Left renal pelvis (tissue), 4 donors: ENCODE measurements at regions not wholly inside any gene's neighbourhood (a gene's known extent, or its start where the extent isn't known, plus 50 kb on each side); places are given as distances from the start of the nearest gene placed in this dataset.
"Not testable (repeated sequence)": the region's sequence is repeated elsewhere in the genome, so short reads cannot be mapped to it uniquely, and the experiment has no call there.

Experiments
- DNase-seq, 4 donors: peaks; one replicate each; pipeline ENCODE4 v3.0.0-alpha.2; 2013; ENCODE audit warnings: low read depth in 4 of 4, low spot score in 3 of 4

DNA sequence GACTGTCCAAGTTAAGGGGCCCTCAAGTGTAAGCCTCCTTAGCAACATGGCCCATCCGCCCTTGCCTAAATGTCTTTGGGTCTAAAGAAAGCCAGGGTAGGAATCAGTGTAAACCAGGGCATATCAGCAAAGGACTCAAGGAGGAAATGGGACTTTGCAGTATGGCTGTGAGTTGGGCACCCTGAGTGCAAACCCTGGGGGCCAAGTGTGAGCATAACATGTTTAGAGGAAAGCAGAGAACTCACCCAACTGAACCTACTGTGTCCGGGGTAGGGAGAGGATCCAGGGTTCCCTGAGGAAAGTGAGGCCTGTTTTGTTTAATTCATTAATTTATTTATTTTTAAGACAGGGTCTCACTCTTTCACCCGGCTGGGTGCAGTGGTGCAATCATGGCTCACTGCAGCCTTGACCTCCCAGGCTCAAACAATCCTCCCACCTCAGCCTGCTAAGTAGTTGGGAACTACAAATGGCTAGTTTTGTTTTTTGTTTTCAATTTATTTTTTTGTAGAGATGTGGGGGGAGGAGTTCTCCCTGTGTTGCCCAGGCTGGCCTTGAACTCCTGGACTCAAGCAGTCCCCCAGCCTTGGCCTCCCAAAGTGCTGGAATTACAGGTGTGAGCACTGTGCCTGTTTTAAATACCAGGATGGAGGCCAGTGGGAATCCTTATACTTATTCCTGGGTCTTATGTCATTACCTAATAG lies 51.0 kb upstream of the ACTR3 start:
- DNase-seq = no peak

DNA sequence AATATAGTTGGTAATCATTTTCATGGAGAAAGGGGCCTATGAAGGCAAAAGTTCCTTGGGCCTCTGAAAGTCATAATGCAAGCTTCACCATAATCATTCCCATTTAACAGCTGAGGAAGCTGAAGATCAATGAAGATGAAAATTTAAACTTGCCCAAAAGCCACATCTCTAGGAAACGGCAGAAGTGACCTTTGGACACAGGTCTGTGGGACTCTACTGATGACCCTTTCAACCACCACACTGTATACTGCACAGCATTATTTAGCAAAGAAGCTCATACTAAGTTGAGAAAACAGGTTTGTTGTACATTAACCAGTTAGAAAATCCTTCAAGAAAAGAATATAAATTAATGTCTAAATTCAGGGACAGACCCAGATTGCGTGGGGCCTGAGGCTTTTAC lies 51.6 kb upstream of the ACTR3 start:
- no peak for DNase-seq

DNA sequence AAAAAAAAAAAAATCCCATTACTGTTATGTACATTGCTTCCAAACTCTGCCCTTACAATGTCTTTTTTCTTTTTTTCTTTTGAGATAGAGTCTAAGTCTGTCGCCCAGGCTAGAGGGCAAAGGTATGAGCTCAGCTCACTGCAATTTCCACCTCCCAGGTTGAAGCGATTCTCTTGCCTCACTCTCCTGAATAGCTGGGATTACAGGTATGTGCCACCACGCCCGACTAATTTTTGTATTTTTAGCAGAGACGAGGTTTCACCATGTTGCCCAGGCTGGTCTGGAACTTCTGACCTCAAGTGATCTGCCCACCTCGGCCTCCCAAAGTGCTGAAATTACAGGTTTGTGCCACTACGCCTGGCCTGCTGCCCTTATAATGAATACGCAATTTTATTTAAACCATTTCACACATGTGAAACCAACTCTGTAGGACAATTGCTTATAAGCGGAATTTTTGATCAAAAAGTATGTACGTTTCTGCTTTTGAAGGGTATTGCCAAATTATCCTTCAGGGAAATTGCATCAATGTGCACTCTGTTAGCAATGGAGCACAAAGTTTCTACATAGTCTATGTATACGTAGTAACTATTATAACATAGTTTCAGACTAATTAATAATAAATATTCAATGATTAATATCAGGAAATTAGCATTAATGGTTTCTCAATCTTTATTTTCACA lies 55.7 kb upstream of the ACTR3 start:
- no peak for DNase-seq

DNA sequence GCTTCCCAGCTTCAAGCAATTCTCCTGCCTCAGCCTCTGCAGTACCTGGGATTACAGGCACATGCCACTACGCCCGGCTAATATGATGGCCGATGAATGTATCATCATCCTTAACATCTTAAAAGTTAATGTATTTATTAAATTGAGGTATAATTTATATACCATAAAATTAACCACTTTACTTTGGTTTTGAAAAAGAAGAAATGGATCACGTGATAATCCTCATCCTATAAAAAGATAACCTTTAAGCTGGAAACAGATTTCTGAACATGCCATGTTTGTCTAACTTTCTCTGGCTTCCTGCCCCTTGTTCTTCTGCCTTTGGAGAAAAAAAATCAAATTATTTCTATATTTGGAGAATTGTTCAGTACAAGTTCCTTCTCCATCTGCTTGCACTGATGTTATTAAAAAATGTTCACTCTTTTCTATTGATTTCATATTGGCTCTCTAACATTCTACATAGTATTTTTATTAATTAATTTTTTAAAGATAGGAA lies 57.0 kb upstream of the ACTR3 start:
- DNase-seq = no peak

DNA sequence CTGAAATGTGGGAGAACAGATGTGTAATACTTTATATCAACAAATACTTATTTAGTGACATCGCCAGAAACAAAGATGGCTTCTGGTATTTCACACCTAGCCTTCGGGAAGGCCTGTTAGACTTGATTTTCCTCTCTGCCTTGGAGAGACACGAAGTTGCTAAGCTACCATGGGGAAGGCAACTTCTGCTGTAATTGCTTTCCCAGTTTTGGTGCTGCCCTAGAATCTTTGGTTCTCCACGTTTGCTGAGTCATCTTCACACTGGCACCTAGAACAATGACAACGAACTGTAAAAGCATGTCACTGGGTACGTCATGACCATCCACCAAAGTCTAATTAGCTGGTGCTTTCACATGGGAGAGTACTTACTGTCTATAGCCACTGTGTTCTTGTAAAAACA lies 58.7 kb upstream of the ACTR3 start:
- no peak for DNase-seq

DNA sequence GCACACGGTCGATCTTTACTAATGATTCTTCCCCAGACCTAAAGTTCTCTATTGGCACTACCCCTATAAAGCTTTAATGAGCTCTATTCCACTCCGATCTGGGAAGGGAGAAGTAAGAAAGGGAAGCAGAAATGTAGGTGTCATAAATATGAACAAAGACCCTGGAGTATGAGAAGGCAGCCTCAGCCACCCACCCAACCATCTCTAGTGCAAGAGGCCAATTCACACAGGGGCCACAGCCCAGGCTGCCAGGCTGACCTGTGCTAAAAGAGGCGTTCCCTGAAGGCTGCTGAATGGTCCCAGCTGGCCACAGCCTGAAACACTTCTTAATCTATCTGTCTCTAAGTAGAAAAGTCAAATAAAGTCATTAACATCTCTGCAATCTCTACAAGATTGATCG lies 60.1 kb upstream of the ACTR3 start:
- DNase-seq = no peak

DNA sequence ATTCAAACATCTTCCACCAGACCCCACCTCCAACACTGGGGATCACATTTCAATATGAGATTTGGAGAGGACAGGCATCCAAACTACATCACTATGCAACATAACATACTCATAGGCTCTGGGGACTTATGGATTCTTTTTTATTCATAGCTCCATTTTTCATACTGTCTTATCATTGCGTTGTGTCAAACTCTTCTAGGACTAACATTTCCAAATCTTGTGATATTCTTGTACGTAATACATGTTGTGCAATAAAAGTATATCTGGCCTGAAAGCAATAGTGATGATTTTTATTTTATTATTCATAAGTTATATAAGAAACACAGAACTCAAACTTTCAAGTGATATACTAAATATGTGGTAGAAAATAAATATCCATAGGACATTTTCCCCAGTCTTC lies 60.6 kb upstream of the ACTR3 start:
- no peak for DNase-seq

DNA sequence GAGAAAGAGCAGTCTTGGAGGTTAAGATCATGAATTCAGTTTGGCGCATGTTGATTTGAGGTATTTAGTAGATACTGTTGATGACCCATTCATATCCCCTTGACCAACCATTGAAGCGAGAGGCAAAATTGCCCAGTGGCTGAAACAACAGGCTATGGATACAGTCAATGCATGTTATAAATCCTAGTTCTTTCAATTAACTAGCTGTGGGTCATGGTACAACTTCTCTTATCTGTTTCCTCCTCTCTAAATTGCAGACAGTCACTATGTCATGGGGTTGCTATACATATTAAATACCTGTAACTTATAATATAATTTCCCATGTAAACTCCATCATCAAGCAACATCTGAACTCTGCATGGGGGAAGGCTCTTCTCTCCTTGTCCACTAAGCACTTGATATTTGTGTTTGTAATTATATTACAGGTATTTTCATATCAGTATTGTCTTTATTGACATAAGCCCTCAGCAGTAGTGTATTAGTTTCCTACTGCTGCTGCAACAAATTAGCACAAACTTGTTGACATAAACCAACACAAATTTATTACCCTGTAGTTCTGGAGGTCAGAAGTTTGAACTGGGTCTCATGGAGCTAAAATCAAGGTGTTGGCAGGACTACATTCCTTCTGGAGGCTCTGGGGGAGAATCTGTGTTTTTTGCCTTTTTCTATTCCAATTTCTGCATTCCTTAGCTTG lies 61.7 kb upstream of the ACTR3 start:
- DNase-seq = no peak

DNA sequence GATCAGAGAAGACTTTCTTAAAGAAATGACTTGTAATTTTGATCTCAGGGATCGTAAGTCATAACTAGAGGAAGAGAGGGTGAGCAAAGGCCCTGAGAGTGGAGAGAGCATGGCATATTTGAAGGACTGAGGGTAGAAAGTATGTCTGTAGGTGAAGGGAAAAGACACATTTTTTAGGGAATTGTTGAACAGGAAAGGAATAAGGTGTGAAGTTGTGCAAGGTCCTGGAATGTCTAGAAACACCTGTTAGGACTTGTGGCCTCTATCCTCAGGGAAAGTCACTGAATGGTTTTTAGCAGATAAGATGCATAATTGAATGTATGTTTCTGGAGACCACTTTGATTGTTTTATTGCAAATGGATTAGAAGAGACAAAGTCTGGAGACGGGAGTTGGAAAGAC lies 62.5 kb upstream of the ACTR3 start:
- no peak for DNase-seq

DNA sequence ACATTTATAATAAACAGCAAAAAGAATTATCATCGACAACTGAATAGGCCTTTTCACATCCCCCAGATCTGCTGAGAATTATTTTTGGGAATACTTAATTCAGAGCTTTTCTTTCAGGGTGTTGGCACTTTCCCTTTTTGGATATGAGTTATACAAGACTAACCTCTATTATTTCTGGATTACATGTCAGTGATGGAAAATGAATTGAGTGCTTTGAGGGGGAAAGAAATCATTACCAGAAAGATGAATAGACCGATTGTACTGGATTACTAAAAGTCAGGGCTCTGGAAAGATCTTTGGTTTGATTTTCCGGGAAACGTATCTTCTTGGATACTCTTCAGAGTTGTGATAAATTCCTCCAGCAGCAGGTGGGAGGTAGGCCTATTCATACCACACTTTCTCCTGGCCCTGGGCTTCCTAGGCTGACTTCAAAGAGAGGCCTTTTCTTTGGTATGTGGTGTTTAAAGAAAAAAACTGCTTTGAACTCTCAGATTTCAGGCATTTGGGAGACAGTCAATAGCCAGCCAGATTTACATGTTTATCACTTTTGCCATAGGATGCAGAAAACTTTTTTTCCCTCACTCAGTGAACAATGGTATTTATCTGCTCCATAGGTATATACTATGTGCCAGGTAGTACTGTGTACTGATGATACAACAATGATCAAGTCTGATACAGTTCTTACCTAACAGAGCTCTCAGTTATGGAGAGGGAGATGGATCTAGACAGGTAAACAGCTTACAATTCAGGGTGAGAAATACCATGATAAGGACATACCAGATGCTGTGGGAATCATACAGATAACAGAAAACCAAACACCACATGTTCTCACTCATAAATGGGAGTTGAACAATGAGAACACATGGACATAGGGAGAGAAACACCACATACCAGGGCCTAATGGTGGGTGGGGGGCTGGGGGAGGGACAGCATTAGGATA lies 63.3 kb upstream of the ACTR3 start:
- DNase-seq = no peak

DNA sequence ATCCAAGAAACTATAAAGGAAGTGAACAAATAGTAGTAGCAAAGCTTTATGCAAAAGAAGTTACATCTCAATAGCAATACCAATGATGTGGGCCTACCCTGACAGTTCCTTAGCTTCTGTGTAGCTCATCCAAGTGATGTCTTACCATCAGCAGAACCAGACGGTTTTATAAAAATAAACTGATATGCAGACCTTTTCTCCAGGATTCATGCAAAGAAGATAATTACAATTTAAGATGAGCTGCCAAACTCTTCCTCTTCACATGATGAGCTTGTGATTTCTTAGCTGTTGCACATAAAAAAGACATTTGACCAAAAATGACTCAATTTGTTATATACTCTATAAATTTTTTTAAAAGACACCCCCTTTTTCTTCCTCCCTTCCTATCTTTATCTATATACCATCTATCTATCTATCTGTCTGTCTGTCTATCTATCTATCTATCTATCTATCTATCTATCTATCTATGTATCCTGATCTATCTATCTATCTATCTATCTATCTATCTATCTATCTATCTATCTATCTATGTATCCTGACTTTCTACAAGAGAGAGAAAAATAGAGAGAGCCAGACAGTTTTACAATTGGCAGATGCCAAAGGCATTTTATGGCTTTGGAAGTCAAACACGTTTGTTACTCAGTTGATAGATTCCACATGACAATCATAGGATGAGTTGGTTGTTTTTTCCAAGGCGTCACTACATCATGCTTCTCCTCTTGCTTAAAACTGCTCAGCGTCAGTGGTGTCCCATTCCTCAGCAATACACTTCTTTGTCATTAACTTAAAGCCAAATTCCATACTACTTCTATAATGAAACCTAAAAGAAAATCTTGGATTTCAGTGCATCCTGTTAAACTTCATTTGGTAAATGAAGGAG lies 65.9 kb upstream of the ACTR3 start:
- no peak for DNase-seq

DNA sequence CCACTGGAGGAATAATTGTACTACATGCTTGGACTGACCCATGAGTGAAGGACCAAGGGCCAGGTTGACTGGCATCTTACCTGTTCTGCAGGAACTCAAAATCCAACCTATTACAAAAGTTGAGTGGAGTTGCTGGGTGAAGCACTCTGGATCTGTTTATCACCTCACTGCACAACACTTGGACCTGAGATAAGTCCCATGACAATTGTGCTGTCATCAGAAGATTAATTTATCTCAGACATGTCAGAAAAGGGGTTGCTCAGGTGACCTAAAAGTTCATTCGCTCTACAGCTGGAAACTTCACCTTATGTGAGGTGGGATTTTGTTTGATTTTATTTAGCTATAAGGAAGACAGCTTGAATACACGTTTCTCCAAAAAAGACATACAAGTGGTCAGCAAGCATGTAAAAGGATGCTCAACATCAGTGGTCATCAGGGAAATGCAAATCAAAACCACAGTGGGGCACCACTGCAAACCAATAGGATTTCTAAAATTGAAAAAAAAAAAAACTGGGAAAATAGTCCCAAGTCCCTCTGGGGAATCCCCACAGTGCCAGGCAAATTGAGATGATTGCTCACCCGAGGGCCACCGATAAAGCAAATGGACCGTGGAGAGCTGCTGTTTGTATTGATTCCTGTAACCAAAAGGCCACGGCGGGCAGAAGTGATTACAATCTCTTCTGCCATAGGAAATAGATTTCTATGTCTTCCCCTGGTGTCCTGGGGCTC lies 65.8 kb upstream of the SLC35F5 start:
- DNase-seq = no peak

DNA sequence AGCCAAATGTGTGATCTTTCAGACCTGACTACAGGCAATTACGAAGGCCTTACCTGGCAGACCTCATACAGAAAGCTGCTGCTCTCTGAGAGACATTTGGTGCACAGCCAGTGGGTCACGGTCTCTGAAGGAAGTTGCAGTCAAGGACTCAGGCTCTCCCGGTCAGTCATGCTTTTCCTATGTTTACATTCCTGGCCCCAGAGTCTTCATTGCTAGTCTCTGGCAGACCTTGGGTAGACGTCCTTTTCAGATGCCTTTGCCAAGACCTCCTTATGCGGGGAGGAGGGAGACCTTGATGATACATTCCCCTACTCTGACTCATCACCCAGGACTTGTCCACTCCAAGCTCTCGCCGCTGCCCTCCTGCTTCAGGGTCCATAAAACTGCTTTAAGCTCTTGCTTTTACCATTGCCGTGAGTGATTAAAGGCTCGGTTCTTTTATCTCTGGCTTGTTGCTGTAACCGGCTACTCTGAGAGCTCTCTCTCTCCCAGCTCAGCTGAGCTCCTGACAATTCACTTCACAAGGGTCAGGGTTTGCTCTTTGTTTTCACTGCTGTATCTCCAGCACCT lies 62.0 kb upstream of the SLC35F5 start:
- peak; percentile 26 to 48 (median 37) for DNase-seq

DNA sequence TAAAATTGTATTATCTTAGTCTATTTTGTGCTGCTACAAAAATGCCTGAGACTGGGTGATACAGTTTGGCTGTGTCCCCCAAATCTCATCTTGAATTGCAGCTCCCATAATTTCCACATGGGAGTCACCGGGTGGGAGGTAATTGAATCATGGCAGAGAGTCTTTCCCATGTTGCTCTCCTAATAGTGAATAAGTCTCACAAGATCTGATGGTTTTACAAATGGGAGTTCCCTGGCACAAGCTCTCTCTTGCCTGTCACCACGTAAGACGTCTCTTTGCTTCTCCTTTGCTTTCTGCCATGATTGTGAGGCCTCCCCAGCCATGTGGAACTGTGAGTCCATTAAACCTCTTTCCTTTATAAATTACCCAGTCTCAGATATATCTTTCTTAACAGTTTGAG lies 57.0 kb upstream of the SLC35F5 start:
- DNase-seq = not testable (repeated sequence)

DNA sequence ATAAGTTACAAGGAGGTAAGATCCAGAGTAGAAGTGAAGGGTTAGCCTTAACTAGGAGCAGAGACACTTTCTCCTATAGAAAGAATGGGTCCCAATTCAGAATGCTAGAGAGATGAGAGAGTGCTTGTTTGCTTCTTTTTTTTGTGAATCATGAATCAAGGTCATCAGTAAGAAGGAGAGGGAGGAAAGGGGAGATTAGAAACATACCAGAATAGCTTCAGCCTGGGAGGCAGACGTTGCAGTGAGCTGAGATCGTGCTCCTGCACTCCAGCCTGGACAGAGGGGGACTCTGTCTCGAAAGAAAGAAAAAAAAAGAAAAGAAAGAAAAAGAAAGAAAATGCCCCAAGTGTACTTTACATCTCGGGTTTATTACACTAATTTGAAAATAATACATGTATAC lies 55.8 kb upstream of the SLC35F5 start:
- no peak for DNase-seq

DNA sequence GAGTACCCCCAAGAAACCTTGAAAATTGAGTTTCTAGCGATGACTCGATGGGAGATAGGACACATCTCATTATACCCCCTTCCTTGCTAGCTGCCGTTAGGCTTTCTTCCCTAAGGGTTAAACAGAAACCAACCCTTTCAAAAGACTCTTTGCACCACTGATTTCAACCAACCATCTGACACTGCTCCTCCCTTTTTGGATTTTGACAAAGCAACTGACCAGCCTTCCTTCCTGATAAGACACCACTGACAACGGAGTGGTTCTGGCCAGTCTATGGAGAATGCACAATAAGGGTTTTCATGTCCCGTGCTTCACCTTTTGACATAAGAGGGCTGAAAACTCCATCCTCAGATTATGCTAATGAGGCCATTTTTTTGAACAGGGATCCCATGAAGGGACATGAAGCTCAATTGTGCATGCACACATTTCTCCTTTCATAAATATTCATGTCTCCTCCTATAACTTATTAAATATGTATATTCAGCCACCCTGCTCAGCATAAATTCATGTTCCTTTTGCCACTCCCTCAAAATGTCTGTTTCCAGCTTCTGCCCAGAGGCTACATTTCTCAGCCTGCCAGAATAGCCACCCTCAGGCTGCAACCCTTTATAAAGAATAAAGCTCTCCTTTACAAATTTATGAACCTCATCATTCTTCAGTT lies 52.8 kb upstream of the SLC35F5 start:
- DNase-seq = no peak

DNA sequence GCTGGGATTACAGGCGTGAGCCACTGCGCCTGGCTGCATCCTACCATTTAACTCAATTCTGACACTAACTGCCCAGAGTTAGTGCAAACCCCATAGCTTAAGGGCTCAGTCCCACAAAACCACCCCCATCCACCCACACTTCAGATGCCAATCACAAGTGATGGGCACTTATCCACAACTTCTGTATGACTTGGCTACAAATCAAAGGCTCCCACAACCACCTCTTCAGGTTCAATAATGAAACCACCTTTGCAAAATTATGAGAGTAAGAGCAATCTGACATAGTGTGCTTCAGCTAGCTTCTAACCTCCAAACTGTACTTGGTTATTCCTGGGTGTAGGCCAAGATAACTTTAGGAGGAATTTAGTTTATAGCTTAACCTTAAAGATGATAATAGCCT lies 51.3 kb upstream of the SLC35F5 start:
- no peak for DNase-seq

DNA sequence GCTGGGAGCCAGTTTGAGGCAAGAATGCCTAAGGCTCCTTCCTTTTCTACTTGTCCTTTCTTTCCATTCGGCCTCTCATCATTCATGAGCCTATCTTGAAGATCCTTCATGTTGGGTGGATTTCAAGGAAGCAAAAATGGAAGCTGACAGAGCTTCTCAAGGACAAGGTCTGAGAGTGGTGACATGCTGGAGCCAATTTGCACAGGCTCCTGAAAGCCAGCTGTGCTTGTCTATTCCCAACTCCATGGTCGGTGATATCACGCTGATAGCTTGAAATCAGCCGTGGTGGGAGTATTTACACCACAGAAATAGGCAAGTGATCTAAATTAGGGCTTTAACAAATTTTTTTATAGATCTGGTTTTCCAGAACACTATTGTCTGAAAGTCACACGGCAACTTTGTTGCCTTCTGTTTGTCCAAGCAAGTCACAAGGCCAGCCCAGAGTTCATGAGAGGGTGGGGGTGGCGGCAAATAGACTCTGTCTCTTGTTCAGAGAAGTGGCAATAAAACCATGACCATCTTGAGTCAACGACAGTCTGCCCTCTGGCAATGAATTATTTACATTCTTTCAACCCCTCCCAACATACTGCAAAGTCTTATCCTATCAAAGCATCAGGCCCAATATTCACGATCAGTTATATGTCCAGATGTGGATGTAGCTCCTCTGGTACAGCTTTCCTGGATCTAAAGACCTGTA lies 49.9 kb upstream of the SLC35F5 start:
- no peak for DNase-seq
